HG03175 (cell line): ENCODE measurements at regions not wholly inside any gene's neighbourhood (a gene's known extent, or its start where the extent isn't known, plus 50 kb on each side); places are given as distances from the start of the nearest gene placed in this dataset.

ENCODE experiments used
- ATAC-seq: cut with Tn5 transposase; IDR thresholded peaks from one replicate; pipeline ENCODE4 v1.9.1; 2021; ENCODE audit warnings: mild to moderate bottlenecking, moderate library complexity; ENCODE audit not compliant: unreplicated experiment

DNA sequence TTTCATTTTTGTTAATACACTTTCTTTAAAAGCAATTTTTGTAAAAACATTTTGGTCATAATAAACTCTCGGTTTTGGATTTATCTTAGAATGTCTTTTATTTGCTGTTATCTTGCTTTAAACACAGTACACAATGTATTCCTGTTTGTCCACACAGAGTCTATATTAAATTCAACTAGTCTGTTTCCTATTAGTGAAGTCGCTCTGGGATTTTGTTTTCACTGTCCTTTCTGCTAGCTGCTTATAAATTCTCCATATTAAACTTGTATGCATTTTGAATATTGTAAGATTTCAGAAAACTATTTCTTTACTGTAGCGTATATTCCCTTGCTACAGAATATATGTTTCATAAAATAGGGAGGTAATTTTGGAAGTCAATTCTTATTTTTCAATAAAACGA, 630.2 kb downstream of the HDGFL1 start:
- ATAC-seq = no peak

GRCh38 chr6:23200946-23201345, 631.6 kb downstream of the HDGFL1 start:
- no peak for ATAC-seq

- no peak for ATAC-seq
Observed at GRCh38 chr6:23202207-23202606, 632.8 kb downstream of the HDGFL1 start.

- no peak for ATAC-seq
Observed at GRCh38 chr6:23212398-23212797, 643.0 kb downstream of the HDGFL1 start.

DNA sequence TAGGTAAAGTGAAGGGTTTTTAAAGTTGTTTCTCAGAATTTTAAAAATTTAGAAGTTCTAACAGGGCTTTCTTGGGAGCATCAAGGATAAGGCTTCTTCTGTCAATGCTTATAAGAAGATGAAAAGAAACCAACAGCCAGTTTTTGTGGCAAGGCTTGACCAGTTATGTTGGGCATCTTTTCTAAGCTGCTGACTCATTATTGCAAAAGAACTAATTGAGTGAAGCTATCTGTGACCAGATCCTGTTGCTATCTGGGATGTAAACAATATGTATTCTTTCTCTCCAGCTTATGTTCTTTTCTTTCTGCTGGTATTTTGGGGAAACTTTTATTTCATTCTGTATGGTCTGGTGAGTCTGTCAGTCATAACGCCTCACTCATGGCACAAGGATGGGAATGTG, 643.8 kb downstream of the HDGFL1 start:
- ATAC-seq = no peak

- no peak for ATAC-seq
Observed at GRCh38 chr6:23213651-23214050, 644.3 kb downstream of the HDGFL1 start.

- ATAC-seq = no peak
Observed at GRCh38 chr6:23218751-23219150, 649.4 kb downstream of the HDGFL1 start.

DNA sequence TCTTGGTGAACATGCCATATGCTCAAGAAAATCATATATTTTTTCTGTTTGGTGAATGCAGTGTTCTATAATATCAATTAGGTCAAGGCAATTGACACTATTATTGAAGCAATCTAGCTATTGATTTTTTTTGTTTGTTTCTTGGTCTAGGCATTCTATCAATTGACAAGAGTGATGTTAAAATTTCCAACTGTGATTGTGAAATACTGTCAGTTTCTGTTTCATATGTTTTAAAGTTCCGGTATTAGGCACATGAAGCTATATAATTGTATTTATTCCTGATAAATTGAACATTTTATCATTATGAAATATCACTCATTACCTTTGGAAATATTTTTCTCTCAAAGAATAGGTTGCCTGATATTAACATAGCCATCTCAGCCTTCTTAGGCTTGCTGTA, 653.4 kb downstream of the HDGFL1 start:
- ATAC-seq = no peak

DNA sequence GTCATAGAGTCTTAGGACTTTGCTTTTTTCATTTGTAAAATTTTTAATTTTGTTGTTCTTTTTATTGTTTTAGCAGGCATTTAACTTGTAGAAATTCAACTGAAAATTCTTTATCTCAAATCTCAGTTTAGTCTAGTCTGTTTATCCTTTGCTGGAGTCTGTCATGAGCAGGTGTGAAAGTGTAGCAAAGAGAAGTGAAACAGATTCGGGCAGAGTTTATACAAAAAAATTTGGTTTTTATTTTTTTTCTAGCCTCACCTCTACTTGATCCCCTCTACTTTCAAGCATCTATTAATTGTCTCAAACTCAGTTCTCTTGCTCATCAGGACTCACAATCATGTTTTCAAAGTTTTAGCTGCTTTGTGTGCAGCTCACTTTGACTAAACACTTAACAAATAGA, 655.2 kb downstream of the HDGFL1 start:
- ATAC-seq = no peak

GRCh38 chr6:23228439-23229024, 659.2 kb downstream of the HDGFL1 start:
- no peak for ATAC-seq

GRCh38 chr6:23243854-23244253, 674.5 kb downstream of the HDGFL1 start:
- no peak for ATAC-seq

GRCh38 chr6:23244300-23244699, 674.9 kb downstream of the HDGFL1 start:
- ATAC-seq = no peak

DNA sequence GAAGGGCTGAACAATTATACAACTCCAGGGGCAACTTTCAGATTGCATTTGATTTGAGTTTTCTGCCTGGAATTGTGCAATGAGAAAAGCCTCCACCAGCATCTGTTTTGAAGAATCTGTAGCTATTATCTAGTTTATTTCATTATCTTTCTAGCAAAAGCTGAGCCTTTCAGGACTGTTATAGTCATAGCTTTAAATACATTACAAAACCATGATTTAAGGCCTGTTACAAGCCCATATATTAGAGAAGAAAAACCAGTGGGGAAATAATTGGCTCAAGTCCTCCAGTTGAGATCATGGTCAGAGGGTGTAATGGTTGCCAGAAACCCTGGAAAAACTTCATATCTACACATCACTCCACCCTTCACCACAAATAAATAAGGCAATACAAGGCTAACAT, 676.2 kb downstream of the HDGFL1 start:
- no peak for ATAC-seq

DNA sequence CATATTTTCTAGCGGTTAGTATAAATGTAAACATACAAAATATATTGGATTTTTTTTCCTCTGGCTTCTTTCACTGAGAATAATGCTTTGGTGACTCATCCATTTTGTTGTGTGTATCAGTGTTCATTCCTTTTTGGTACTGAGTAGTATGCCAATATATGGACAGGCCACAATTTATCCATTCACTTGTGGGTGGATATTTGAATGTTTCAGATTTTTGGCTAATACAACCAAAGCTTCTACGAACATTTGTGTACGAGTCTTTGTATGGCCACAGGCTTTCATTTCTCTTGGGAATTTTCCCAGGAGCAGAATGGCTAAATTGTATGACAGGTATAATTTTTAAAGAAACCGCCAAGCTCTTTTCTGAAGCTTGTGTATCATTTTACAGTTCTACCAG, 677.5 kb downstream of the HDGFL1 start:
- no peak for ATAC-seq

DNA sequence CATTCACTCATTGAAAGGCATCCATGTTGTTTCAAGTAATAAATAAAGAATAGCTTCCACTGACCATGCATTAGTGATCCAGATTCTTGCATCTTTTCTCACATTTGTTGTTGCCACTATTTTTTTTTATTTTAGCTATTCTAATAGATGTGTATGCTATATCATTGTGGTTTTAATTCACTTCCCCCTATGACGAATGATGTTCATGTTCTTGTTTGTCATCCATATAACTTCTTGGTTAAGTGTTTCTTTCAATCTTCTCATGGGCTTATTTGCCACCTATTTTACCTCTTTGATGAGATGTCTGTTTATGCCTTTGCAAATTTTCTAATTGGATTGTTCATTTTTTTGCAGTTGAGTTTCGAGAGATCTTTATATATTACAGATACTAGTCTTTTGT, 681.2 kb downstream of the HDGFL1 start:
- no peak for ATAC-seq

DNA sequence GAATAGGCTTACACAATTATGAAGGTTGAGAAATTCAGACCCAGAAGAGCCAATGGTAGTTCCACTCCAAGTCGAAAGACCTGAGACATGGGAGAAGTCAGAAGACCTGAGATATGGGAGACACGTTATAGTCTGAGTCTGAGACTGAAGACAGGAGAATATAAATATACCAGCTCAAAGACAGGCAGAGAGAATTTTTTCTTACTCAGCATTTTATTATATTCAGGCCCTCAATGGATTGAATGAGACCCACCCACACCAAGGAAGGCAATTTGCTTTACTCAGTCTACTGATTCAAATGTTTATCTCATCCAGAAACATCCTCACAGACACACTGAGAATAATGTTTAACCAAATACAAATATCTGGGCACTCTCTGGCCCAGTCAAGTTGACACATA, 693.5 kb downstream of the HDGFL1 start:
- ATAC-seq = no peak

- ATAC-seq = no peak
Observed at GRCh38 chr6:23265270-23265669, 695.9 kb downstream of the HDGFL1 start.

DNA sequence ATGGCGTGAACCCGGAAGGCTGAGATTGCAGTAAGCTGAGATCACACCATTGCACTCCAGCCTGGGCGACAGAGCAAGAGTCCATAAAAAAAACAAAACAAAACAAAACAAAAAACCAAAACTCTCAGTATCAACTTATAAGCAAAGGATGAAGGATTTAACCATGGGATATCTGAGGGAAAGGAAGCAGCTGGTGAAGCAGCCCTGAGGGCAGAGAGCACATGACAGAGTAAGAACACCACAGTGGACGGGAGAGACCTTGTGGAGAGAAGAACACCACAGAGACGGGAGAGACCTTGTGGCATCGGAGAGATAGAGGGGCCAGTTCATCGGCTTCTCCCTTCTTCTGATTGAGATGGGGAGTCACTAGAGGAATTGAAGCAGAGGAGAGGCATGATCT, 697.2 kb downstream of the HDGFL1 start:
- no peak for ATAC-seq

GRCh38 chr6:23267651-23268050, 698.3 kb downstream of the HDGFL1 start:
- ATAC-seq = no peak

- ATAC-seq = no peak
Observed at GRCh38 chr6:23268348-23268747, 699.0 kb downstream of the HDGFL1 start.

GRCh38 chr6:23269436-23269835, 700.1 kb downstream of the HDGFL1 start:
- no peak for ATAC-seq

DNA sequence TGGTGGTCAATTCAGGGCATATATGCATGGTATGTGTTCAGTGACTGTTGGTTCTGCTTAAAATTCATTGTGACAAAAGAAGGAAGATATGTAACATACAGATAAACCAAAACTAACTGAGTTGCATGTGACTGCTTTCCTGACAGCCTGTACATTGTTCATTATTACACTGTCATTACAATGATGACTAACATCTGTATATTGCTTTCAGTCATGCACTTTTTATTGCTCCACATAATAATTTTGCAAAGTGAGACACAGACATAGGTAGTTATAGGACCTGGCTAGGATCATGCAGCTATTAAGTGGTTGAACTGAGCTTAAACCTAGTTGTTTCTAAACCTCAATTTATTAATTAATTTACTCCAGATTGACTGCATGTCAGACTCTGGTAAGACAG, 703.2 kb downstream of the HDGFL1 start:
- no peak for ATAC-seq

DNA sequence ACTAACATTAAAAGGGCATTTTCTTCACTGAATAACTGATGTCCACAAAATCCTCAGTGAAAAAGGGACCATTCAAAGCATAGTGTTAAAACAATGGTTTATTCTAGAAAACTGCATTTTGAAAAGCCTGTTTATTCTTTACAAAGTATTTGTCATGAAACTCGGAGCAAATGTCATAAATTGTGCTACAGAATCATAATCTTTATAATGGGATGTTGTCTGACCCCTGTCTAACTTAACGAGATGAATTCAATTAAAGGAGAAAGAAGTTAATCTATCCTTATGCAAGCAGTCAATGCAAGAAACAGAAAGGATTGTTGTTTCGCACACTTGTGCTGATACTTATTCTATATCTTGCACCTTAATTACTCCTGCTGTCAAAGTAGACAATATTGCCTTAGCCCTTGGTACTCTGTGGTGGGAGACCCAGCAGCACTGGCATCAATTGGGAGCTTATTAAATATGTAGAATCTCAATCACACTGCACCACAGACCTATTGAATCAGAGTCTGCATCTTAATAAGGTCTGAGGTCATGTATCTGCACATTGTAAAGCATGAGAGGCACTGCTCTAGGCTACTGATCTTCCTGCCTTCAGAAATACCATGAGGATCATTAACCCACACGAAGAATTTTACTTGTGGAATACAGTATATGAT, 708.3 kb downstream of the HDGFL1 start:
- no peak for ATAC-seq
